ENCODE measurements at regions not wholly inside any gene's neighbourhood (a gene's known extent, or its start where the extent isn't known, plus 50 kb on each side); places are given as distances from the start of the nearest gene placed in this dataset.

DNA sequence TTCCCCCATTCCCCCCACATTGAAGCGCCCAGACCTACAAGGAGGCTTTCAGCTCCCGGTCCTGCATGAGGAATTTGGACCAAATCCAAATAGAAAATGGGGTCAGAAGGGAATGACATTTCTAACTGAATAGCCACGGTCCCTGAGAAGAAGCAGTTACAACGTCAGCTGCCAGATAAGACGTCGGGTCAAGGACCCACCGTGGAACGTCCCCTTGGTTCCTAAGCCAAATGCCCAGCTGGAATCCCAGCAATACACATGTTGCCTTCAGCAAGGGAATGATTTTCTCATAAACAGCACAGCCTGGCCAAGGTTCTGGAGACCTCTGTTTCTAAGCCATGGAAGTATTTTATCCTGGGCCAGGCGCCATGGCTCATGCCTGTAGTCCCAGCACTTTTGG is 109.1 kb upstream of the PEG3 start:
- peaks cover 0 to 28% (median 14%) of the 10 kb centered on the region in 7 donors for H3K27me3 ChIP-seq
- ATAC-seq (no peak), DNase-seq (no peak)
- no peak overlapping the region for H3K27ac ChIP-seq
- H3K9me3 ChIP-seq, result peaks cover 0 to 57% (median 0%) of the 10 kb centered on the region in 11 donors
- TF ChIP-seq, protein P1, sequence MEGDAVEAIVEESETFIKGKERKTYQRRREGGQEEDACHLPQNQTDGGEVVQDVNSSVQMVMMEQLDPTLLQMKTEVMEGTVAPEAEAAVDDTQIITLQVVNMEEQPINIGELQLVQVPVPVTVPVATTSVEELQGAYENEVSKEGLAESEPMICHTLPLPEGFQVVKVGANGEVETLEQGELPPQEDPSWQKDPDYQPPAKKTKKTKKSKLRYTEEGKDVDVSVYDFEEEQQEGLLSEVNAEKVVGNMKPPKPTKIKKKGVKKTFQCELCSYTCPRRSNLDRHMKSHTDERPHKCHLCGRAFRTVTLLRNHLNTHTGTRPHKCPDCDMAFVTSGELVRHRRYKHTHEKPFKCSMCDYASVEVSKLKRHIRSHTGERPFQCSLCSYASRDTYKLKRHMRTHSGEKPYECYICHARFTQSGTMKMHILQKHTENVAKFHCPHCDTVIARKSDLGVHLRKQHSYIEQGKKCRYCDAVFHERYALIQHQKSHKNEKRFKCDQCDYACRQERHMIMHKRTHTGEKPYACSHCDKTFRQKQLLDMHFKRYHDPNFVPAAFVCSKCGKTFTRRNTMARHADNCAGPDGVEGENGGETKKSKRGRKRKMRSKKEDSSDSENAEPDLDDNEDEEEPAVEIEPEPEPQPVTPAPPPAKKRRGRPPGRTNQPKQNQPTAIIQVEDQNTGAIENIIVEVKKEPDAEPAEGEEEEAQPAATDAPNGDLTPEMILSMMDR (IDR thresholded peaks at IDR 0.05), result no peak
- no peaks in the 10 kb centered on the region for H3K36me3 ChIP-seq
- no peaks in the 10 kb centered on the region for H3K4me1 ChIP-seq
- no peak overlapping the region for H3K4me3 ChIP-seq
- 20 to 29% methylated on average over 9 of the region's 9 CpGs for WGBS, 2 donors
- intact Hi-C loops (cut with DNase I), result no loop called here

DNA sequence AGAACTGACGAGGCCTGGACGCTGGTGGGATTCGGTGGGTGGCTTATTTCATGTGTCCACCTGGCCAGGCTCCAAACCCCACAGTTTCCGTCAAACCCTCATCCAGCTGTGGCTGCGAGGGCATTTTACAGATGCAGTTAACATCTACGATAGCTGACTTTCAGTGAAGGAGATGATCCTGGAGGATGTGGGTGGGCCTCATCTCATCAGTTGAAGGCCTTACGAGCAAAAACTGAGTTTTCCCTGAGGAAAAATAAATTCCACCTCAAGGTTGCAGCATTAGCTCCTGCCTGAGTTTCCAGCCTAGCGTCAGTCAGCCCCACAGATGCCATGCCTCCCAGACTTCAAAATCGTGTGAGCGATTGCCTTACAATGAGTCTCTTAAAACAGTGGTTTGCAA is 111.1 kb upstream of the PEG3 start:
- no peaks in the 10 kb centered on the region for H3K36me3 ChIP-seq
- intact Hi-C loops (cut with DNase I), result no loop called here
- H3K4me1 ChIP-seq, result no peaks in the 10 kb centered on the region
- peaks cover 0 to 11% (median 5%) of the 10 kb centered on the region in 7 donors for H3K27me3 ChIP-seq
- TF ChIP-seq, protein P1 (IDR thresholded peaks at IDR 0.05), result no peak
- H3K9me3 ChIP-seq, result peaks cover 0 to 56% (median 0%) of the 10 kb centered on the region in 11 donors
- no peak overlapping the region for H3K27ac ChIP-seq
- DNase-seq (no peak), ATAC-seq (no peak)
- WGBS, 2 donors, result 86 to 88% methylated on average over 10 of the region's 10 CpGs
- no peak overlapping the region for H3K4me3 ChIP-seq

DNA sequence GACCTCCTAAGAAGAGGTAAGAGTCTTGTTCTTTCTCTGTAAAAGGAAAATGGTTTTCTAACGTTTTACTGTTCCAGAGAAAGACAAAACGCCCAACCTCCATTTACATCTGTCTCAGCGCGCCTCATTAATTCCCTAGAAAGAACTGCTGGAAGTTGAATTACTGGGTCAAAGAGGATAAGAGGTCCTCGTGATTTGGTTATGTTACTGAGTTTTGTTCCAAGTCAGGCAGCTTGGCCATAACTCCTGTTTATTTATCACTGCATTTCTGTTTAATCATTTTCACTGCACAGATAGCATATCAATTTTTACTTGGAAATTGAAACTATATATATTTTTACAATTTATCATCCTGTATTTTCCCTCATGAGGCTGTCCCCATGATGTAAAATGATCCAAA is 112.9 kb upstream of the PEG3 start:
- Histone ChIP-seq H3K27me3 (peaks cover 0 to 19% (median 5%) of the 10 kb centered on the region in 7 donors), H3K27ac (no peak overlapping the region), H3K36me3 (no peaks in the 10 kb centered on the region), H3K4me1 (no peaks in the 10 kb centered on the region), H3K4me3 (no peak overlapping the region), H3K9me3 (peaks cover 0 to 48% (median 0%) of the 10 kb centered on the region in 11 donors)
- ATAC-seq (no peak), DNase-seq (no peak)
- intact Hi-C loops (cut with DNase I), result no loop called here
- TF ChIP-seq, protein P1 (IDR thresholded peaks at IDR 0.05), result no peak
- 55 to 61% methylated on average over 5 of the region's 5 CpGs for WGBS, 2 donors

DNA sequence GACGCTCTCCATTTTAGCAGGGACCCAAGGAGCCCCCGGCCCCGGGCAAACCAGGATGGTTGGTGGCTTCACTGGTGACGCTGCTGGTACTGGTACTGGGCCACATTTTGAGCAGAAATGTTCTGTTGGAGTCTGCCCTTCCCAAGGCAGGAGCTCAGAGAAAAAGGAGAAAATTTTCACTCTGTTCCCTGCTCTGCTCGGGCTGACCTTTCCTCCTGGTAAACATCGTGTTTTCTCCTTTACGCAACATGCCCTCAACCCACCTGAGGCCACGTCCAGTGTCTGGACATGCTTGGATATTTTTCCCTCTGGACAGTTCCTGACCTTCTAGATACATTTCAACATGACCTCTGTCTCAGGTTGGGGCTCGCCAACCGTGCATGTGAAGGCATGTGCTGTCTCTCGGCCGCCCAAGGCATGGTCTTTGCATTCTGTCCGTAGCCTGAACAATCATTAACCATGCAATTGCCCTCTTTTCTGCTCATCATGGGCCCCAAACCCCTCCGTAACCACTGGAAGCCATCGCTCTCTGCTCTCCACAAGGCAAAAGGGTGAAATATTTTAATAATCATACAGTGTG is 115.2 kb upstream of the PEG3 start:
- Histone ChIP-seq H3K27me3 (peaks cover 0 to 19% (median 0%) of the 10 kb centered on the region in 7 donors), H3K36me3 (no peaks in the 10 kb centered on the region), H3K4me3 (no peak overlapping the region), H3K27ac (no peak overlapping the region), H3K4me1 (no peaks in the 10 kb centered on the region), H3K9me3 (peaks cover 0 to 33% (median 0%) of the 10 kb centered on the region in 11 donors)
- intact Hi-C loops (cut with DNase I), result no loop called here
- ATAC-seq (no peak), DNase-seq (no peak)
- 78 to 79% methylated on average over 15 of the region's 15 CpGs for WGBS, 2 donors
- TF ChIP-seq, protein P1 (IDR thresholded peaks at IDR 0.05), result no peak
